Astrocyte (in vitro differentiated cells and primary cell): ENCODE measurements at regions not wholly inside any gene's neighbourhood (a gene's known extent, or its start where the extent isn't known, plus 50 kb on each side); places are given as distances from the start of the nearest gene placed in this dataset.

Source experiments
- CTCF ChIP-seq: IDR thresholded peaks from 2 replicates; pipeline ENCODE4 v1.5.1; 2011; ENCODE audit warnings: low read depth, mild to moderate bottlenecking, inconsistent platforms, low read length, moderate library complexity; ENCODE audit not compliant: insufficient read depth
- EZH2 ChIP-seq: IDR thresholded peaks from 2 replicates; pipeline ENCODE4 v1.6.1; 2012; ENCODE audit warnings: mild to moderate bottlenecking, low read length, inconsistent platforms; ENCODE audit not compliant: insufficient read depth

- no peak for TF ChIP-seq CTCF
- TF ChIP-seq EZH2: no peak
Observed at GRCh38 chrX:42839632-42840031, 61.7 kb upstream of the PPP1R2C start.
